CD4-positive, alpha-beta T cell (primary cell): ENCODE measurements at regions not wholly inside any gene's neighbourhood (a gene's known extent, or its start where the extent isn't known, plus 50 kb on each side); places are given as distances from the start of the nearest gene placed in this dataset.
"Not testable (repeated sequence)": the region's sequence is repeated elsewhere in the genome, so short reads cannot be mapped to it uniquely, and the experiment has no call there.

Experiments
- ATAC-seq: fragments of 200-7000 bp; cut with Tn5 transposase; one replicate; pipeline ENCODE4 v1.10.0; 2022; ENCODE audit warnings: mild to moderate bottlenecking; ENCODE audit not compliant: poor library complexity
- CTCF ChIA-PET: fragments of 350-600 bp; sonication (Branson Sonifier 250); formaldehyde crosslinking; loops from one replicate; lab custom pipeline; 2021; ENCODE audit warnings: antibody characterized with exemption, inconsistent platforms; lab: Charles Lee
- POLR2A ChIA-PET: fragments of 350-600 bp; sonication (Branson Sonifier 250); formaldehyde crosslinking; loops from one replicate; lab custom pipeline; 2021; ENCODE audit warnings: antibody characterized with exemption, inconsistent platforms; lab: Charles Lee
- DNase-seq, 14 experiments: peaks; one replicate each; pipeline ENCODE4 v3.0.0-alpha.2; 2013 to 2020; ENCODE audit warnings: mixed read lengths in 2 of 14
- H3K27ac ChIP-seq, 2 donors: one replicate each; pipeline versions ENCODE4 v1.5.1 to v1.7.0; 2013; ENCODE audit warnings: low read length in 2 of 2, low read depth in 1 of 2, mild to moderate bottlenecking in 1 of 2
- H3K27me3 ChIP-seq, 2 experiments: 1 replicate in 1 of 2; 2 replicates in 1 of 2; pipeline versions ENCODE4 v1.6.1 to v1.7.0; 2013; ENCODE audit warnings: low read length in 2 of 2, control low read depth in 1 of 2, mild to moderate bottlenecking in 1 of 2, moderate library complexity in 1 of 2; ENCODE audit not compliant: insufficient read depth in 2 of 2, control insufficient read depth in 1 of 2
- H3K36me3 ChIP-seq: one replicate; pipeline ENCODE4 v1.6.1; 2013; ENCODE audit warnings: low read length, control low read depth; ENCODE audit not compliant: insufficient read depth
- H3K4me1 ChIP-seq: one replicate; pipeline ENCODE4 v1.6.1; 2013; ENCODE audit warnings: low read length, control low read depth; ENCODE audit not compliant: insufficient read depth
- H3K4me3 ChIP-seq: one replicate; pipeline ENCODE4 v1.5.1; 2013; ENCODE audit warnings: mild to moderate bottlenecking, low read length, moderate library complexity
- H3K9me3 ChIP-seq, 2 experiments: 1 replicate in 1 of 2; 2 replicates in 1 of 2; pipeline versions ENCODE4 v1.6.1 to v1.7.0; 2013; ENCODE audit warnings: low read length in 2 of 2, mild to moderate bottlenecking in 2 of 2, control low read depth in 1 of 2, moderate library complexity in 1 of 2; ENCODE audit not compliant: control insufficient read depth in 1 of 2, insufficient read depth in 1 of 2
- H3K27ac Mint-ChIP-seq: one replicate; pipeline ENCODE4 v1.8.0; 2020; ENCODE audit warnings: mixed read lengths
- H3K27me3 Mint-ChIP-seq: one replicate; pipeline ENCODE4 v1.8.0; 2021; ENCODE audit warnings: mixed read lengths
- H3K36me3 Mint-ChIP-seq: one replicate; pipeline ENCODE4 v1.8.0; 2021; ENCODE audit warnings: low read depth, mixed read lengths
- H3K4me1 Mint-ChIP-seq: one replicate; pipeline ENCODE4 v1.8.0; 2021; ENCODE audit warnings: low read depth, mixed read lengths
- H3K4me3 Mint-ChIP-seq: one replicate; pipeline ENCODE4 v1.8.0; 2020; ENCODE audit warnings: mild to moderate bottlenecking, mixed read lengths
- H3K9me3 Mint-ChIP-seq: one replicate; pipeline ENCODE4 v1.8.0; 2020; ENCODE audit warnings: mixed read lengths
- CTCF ChIP-seq: fragments of 200-600 bp; IDR thresholded peaks from one replicate; pipeline ENCODE4 v1.8.0; 2022; ENCODE audit warnings: antibody characterized with exemption, mild to moderate bottlenecking
- intact Hi-C, 2 experiments: fragments of 100-400 bp; cut with DNase I in 1 of 2; cut with micrococcal nuclease in 1 of 2; formaldehyde crosslinking; loops; one replicate each; pipeline versions ENCODE4 v1.15.1 to v1.9.0; 2023 to 2025; cut with DNase I, micrococcal nuclease

GRCh38 chr6:154933181-154933827 lies 61.8 kb upstream of the TIAM2 start:
- no peak for TF ChIP-seq CTCF
- H3K9me3 Mint-ChIP-seq = no peaks in the 10 kb centered on the region

GRCh38 chr6:154937306-154938220 lies 57.6 kb upstream of the TIAM2 start:
- no peaks in the 10 kb centered on the region for H3K9me3 Mint-ChIP-seq
- POLR2A ChIA-PET = no interaction called here
- DNase-seq (no peak), ATAC-seq (no peak)
- no peaks in the 10 kb centered on the region for H3K27me3 Mint-ChIP-seq
- no peaks in the 10 kb centered on the region for H3K9me3 ChIP-seq
- H3K27ac ChIP-seq = no peak overlapping the region
- H3K27me3 ChIP-seq = no peaks in the 10 kb centered on the region
- intact Hi-C loops = no loop called here
- H3K36me3 ChIP-seq = no peaks in the 10 kb centered on the region
- TF ChIP-seq CTCF = no peak
- no peak overlapping the region for H3K27ac Mint-ChIP-seq
- no peaks in the 10 kb centered on the region for H3K4me1 Mint-ChIP-seq
- no peak overlapping the region for H3K4me3 Mint-ChIP-seq
- no peaks in the 10 kb centered on the region for H3K4me1 ChIP-seq
- H3K36me3 Mint-ChIP-seq = no peaks in the 10 kb centered on the region
- no peak overlapping the region for H3K4me3 ChIP-seq
- CTCF ChIA-PET = no interaction called here

More at GRCh38 chr6:154933181-154933827, 61.8 kb upstream of the TIAM2 start:
- Mint-ChIP-seq H3K4me3 (no peak overlapping the region), H3K4me1 (no peaks in the 10 kb centered on the region), H3K27me3 (no peaks in the 10 kb centered on the region), H3K27ac (no peak overlapping the region), H3K36me3 (no peaks in the 10 kb centered on the region)
- DNase-seq = no peak
- no peaks in the 10 kb centered on the region for H3K9me3 ChIP-seq
- no peaks in the 10 kb centered on the region for H3K36me3 ChIP-seq
- H3K4me3 ChIP-seq = no peak overlapping the region
- intact Hi-C loops = no loop called here
- no peak overlapping the region for H3K27ac ChIP-seq
- H3K27me3 ChIP-seq = no peaks in the 10 kb centered on the region
- POLR2A ChIA-PET = no interaction called here
- H3K4me1 ChIP-seq = no peaks in the 10 kb centered on the region
- ATAC-seq = no peak
- CTCF ChIA-PET = no interaction called here

- Histone ChIP-seq H3K27ac (no peak overlapping the region), H3K36me3 (no peaks in the 10 kb centered on the region), H3K27me3 (no peaks in the 10 kb centered on the region), H3K4me3 (no peak overlapping the region), H3K4me1 (no peaks in the 10 kb centered on the region), H3K9me3 (no peaks in the 10 kb centered on the region)
- ChIA-PET POLR2A (no interaction called here), CTCF (no interaction called here)
- intact Hi-C loops = no loop called here
- H3K27me3 Mint-ChIP-seq = no peaks in the 10 kb centered on the region
- ATAC-seq (no peak), DNase-seq (no peak)
- no peak for TF ChIP-seq CTCF
- no peak overlapping the region for H3K4me3 Mint-ChIP-seq
- H3K36me3 Mint-ChIP-seq = no peaks in the 10 kb centered on the region
- H3K9me3 Mint-ChIP-seq = no peaks in the 10 kb centered on the region
- H3K27ac Mint-ChIP-seq = no peak overlapping the region
- no peaks in the 10 kb centered on the region for H3K4me1 Mint-ChIP-seq
Measured at GRCh38 chr6:154938221-154938580, 56.9 kb upstream of the TIAM2 start.

DNA sequence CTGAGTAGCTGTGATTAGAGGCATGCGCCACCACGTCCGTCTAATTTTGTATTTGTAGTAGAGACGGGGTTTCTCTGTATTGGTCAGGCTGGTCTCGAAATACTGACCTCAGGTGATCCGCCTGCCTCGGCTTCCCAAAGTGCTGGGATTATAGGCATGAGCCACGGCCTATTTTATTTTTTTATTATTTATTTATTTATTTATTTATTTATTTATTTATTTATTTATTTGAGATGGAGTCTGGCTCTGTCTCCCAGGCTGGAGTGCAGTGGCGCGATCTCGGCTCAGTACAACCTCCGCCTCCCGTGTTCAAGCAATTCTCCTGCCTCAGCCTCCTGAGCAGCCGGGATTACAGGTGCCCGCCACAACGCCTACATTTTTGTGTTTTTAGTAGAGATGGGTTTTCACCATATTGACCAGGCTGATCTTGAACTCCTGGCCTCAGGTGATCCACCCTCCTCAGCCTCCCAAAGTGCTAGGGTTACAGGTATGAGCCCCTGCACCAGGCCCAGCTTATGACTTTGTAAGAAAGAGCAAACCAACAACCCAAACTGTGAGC lies 56.3 kb upstream of the TIAM2 start:
- H3K27ac Mint-ChIP-seq, intact Hi-C loops: not testable (repeated sequence)

More for the DNA sequence above, 56.3 kb upstream of the TIAM2 start:
- H3K36me3 ChIP-seq, ATAC-seq, H3K36me3 Mint-ChIP-seq, H3K27ac ChIP-seq, H3K4me1 Mint-ChIP-seq, H3K27me3 ChIP-seq, H3K4me3 Mint-ChIP-seq, H3K9me3 Mint-ChIP-seq, H3K9me3 ChIP-seq, CTCF ChIA-PET, DNase-seq, H3K4me1 ChIP-seq, POLR2A ChIA-PET, H3K4me3 ChIP-seq, H3K27me3 Mint-ChIP-seq: not testable (repeated sequence)
